ENCODE measurements at regions not wholly inside any gene's neighbourhood (a gene's known extent, or its start where the extent isn't known, plus 50 kb on each side); places are given as distances from the start of the nearest gene placed in this dataset.

DNA sequence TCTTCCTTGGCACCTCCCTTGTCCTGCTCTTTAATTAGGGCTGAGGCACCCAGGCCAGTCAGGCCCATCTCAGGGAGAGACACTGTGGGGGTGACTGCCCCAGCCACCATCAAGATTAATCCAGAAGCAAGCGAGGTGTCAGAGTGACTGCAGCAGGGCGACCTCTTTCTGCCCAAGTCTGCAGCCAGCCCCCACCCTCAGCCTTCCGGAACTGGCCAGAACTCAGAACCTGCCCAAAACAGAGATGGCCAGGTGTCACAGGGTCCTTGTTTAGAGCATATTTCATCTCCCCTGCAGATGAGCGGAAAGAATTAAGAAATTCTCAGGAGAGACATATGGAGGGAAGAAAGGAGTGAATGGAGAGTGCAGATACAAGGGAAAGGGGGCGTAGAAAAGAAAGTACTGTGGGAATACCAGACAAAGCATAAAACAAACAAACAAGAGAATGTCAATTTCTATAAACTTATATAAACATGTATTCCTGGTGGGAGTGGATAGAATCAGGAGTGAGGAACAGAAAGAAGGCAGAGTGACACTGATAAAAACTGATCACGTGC lies 188.8 kb upstream of the NRP1 start:
- peaks cover 51% of the 10 kb centered on the region for H3K4me1 Mint-ChIP-seq
- no peak for DNase-seq (ENCODE audit: low spot score in 2 of 2, unreplicated experiment in 2 of 2)
- no peaks in the 10 kb centered on the region for H3K27me3 Mint-ChIP-seq (ENCODE audit: low read depth)
- no peak overlapping the region for H3K27ac Mint-ChIP-seq
- no peak overlapping the region for H3K4me3 Mint-ChIP-seq
- peaks cover 9% of the 10 kb centered on the region for H3K9me3 Mint-ChIP-seq
- TF ChIP-seq, protein P1, sequence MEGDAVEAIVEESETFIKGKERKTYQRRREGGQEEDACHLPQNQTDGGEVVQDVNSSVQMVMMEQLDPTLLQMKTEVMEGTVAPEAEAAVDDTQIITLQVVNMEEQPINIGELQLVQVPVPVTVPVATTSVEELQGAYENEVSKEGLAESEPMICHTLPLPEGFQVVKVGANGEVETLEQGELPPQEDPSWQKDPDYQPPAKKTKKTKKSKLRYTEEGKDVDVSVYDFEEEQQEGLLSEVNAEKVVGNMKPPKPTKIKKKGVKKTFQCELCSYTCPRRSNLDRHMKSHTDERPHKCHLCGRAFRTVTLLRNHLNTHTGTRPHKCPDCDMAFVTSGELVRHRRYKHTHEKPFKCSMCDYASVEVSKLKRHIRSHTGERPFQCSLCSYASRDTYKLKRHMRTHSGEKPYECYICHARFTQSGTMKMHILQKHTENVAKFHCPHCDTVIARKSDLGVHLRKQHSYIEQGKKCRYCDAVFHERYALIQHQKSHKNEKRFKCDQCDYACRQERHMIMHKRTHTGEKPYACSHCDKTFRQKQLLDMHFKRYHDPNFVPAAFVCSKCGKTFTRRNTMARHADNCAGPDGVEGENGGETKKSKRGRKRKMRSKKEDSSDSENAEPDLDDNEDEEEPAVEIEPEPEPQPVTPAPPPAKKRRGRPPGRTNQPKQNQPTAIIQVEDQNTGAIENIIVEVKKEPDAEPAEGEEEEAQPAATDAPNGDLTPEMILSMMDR (IDR thresholded peaks at IDR 0.05; ENCODE audit: unreplicated experiment), result no peak
- H3K36me3 Mint-ChIP-seq, result no peaks in the 10 kb centered on the region

DNA sequence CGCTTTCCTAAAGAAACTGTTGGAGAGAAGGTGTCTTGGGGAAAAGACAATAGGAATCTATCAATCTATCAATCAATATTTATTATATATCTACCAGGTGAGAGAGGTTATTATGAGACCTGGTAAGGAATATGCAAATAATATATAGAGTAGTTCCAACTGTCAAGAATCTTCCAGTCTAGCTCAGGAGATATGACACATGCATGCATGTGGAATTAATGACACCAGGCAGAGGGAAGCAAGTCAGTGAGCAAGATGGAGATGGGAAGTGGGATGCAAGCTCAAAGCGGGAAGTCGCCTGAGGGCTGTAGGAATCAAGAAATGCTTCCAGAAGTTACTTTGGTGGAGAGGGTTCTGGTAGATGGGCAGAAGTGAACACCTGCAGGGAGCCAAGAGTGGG lies 187.4 kb upstream of the NRP1 start:
- H3K4me1 Mint-ChIP-seq, result peaks cover 51% of the 10 kb centered on the region
- no peak overlapping the region for H3K4me3 Mint-ChIP-seq
- H3K27me3 Mint-ChIP-seq (ENCODE audit: low read depth), result no peaks in the 10 kb centered on the region
- no peak overlapping the region for H3K27ac Mint-ChIP-seq
- no peaks in the 10 kb centered on the region for H3K9me3 Mint-ChIP-seq
- DNase-seq (ENCODE audit: low spot score in 2 of 2, unreplicated experiment in 2 of 2), result no peak
- TF ChIP-seq, protein P1 (IDR thresholded peaks at IDR 0.05; ENCODE audit: unreplicated experiment), result no peak
- no peaks in the 10 kb centered on the region for H3K36me3 Mint-ChIP-seq

DNA sequence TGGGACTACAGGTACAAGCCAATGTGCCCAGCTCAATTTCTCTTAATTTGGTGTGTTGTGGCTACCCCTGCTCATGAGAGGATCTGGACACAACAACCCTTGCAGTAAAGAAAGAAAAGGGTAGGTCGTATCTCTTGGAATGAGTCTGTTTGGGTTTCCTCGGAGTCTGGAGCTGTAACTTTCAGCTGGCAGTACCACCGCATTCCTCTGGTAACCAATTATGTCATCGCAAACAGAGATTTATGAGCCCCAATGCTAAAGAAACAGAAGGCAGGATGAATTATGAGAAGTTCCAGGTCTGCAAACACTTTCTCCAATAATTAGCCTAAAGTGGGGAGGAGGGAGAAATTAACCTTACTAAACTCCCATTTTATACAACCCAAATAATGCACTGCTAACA lies 186.6 kb upstream of the NRP1 start:
- Mint-ChIP-seq H3K36me3 (no peaks in the 10 kb centered on the region), H3K27me3 (ENCODE audit: low read depth) (no peaks in the 10 kb centered on the region), H3K27ac (peak overlapping the region; percentile 44), H3K4me1 (peaks cover 51% of the 10 kb centered on the region), H3K9me3 (no peaks in the 10 kb centered on the region), H3K4me3 (no peak overlapping the region)
- TF ChIP-seq, protein P1 (IDR thresholded peaks at IDR 0.05; ENCODE audit: unreplicated experiment), result no peak
- DNase-seq (ENCODE audit: low spot score in 2 of 2, unreplicated experiment in 2 of 2), result no peak

DNA sequence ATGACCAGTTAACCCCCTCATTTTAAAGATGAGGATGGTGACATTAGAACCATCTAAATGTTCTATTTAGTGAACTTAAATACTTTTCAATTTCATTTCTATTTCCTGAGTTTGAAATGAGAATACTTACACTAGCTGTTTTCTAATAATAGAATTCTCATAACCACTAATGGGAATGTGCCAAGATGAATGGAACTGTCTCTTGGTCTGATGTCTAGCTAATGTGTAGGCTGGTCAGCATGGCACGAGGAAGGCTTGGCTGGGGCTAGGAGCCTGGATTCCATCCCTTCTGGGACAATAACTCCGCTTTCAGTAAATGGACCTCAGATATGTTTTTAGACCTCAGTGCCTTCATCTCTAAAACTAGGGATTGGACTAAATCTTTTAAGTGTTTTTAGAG lies 185.8 kb upstream of the NRP1 start:
- peaks cover 51% of the 10 kb centered on the region for H3K4me1 Mint-ChIP-seq
- H3K4me3 Mint-ChIP-seq, result no peak overlapping the region
- no peak overlapping the region for H3K27ac Mint-ChIP-seq
- H3K27me3 Mint-ChIP-seq (ENCODE audit: low read depth), result no peaks in the 10 kb centered on the region
- H3K36me3 Mint-ChIP-seq, result no peaks in the 10 kb centered on the region
- no peaks in the 10 kb centered on the region for H3K9me3 Mint-ChIP-seq
- TF ChIP-seq, protein P1 (IDR thresholded peaks at IDR 0.05; ENCODE audit: unreplicated experiment), result no peak
- no peak for DNase-seq (ENCODE audit: low spot score in 2 of 2, unreplicated experiment in 2 of 2)

DNA sequence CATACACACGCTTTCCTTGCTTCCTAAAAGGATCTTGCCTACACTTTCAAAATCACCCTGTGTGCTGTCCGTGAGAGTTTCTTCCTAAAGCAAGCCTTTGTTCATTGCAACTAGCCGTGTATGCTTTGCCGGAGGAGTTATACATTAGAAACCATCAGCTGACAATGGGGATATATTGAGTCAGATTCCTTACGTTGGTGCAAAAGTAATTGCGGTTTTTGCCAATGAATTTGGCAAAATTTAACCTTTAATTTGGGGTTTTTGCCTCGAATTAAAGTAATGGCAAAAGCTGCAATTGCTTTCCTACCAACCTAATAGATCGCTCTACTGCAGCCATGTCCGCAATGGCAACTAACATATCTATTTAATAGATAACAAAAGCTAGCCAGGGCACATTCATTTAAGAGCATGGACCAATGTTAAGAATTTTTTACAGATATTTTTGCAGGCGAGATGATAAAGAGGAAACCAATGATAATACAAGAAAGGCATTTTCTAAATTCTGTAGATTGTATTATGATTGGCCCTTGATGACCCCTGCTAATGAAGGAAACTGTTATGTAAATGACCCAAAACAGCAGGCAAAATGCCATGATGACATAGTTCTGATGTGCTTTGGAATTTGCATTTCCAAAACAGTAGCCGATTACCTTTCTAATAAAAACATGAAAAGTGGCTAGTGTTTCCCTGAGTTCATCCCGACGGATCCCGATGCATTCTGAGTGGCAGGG lies 184.8 kb upstream of the NRP1 start:
- Mint-ChIP-seq H3K27me3 (ENCODE audit: low read depth) (no peaks in the 10 kb centered on the region), H3K9me3 (no peaks in the 10 kb centered on the region), H3K4me3 (no peak overlapping the region), H3K27ac (no peak overlapping the region), H3K4me1 (peaks cover 44% of the 10 kb centered on the region), H3K36me3 (no peaks in the 10 kb centered on the region)
- DNase-seq (ENCODE audit: low spot score in 2 of 2, unreplicated experiment in 2 of 2), result no peak
- TF ChIP-seq, protein P1 (IDR thresholded peaks at IDR 0.05; ENCODE audit: unreplicated experiment), result no peak

All from mesothelial cell of epicardium (in vitro differentiated cells).